K562 (cell line): ENCODE measurements at regions not wholly inside any gene's neighbourhood (a gene's known extent, or its start where the extent isn't known, plus 50 kb on each side); places are given as distances from the start of the nearest gene placed in this dataset.

Experiments used
- ATAC-seq: fragments of 200-7000 bp; cut with Tn5 transposase; 3 replicates; pipeline ENCODE4 v1.9.1; 2020; ENCODE audit warnings: moderate library complexity
- BruUV-seq: library from RNA; stranded (reverse); fragments of 400-500 nt; replicated peaks from 2 replicates; lab custom pipeline; 2021; lab: Mats Ljungman, UMichigan
- CTCF ChIA-PET: fragments of 300-600 bp; formaldehyde crosslinking; extraction: SDS; loops from one replicate; lab custom pipeline; 2021; ENCODE audit warnings: low intra/inter-chr PET ratio; lab: Yijun Ruan, JAX
- POLR2A ChIA-PET: fragments of 300-600, 350-650 bp; sonication (Branson Sonifier 250); formaldehyde crosslinking; extraction: SDS; loops from one replicate; lab custom pipeline; 2021; ENCODE audit warnings: antibody characterized with exemption, inconsistent platforms; lab: Yijun Ruan, JAX
- DNase-seq, 4 experiments: peaks; one replicate each; pipeline versions ENCODE4 v3.0.0 to v3.0.0-alpha.2; 2011 to 2018; ENCODE audit warnings: low spot score in 3 of 4, mixed read lengths in 3 of 4; ENCODE audit errors: extremely low read depth in 1 of 4
- FAIRE-seq: peaks from 2 replicates; lab custom pipeline; 2011; peaks lifted over from hg19 to GRCh38; lab: Jason Lieb, UNC
- H2AFZ ChIP-seq: 2 replicates; pipeline ENCODE4 v1.6.0; 2011; ENCODE audit warnings: low read depth, low read length, control low read depth, inconsistent platforms
- H3K27ac ChIP-seq: fragments of 200-600 bp; 3 replicates; pipeline ENCODE4 v1.8.0; 2011; ENCODE audit warnings: low read depth, mild to moderate bottlenecking, control low read depth, inconsistent platforms, low read length, moderate library complexity, mixed read lengths; ENCODE audit errors: extremely low read depth
- H3K27me3 ChIP-seq, 2 experiments: fragments of 300-600 bp in 1 of 2; 2 replicates in 1 of 2; 3 replicates in 1 of 2; pipeline versions ENCODE4 v1.6.0 to v1.8.0; 2011; ENCODE audit warnings: inconsistent platforms in 2 of 2, low read length in 2 of 2, mild to moderate bottlenecking in 1 of 2, mixed read lengths in 1 of 2, moderate library complexity in 1 of 2; ENCODE audit not compliant: control insufficient read depth in 2 of 2, insufficient read depth in 2 of 2
- H3K36me3 ChIP-seq: fragments of 300-600 bp; 3 replicates; pipeline ENCODE4 v1.8.0; 2011; ENCODE audit warnings: mild to moderate bottlenecking, low read length, inconsistent platforms; ENCODE audit not compliant: control insufficient read depth, insufficient read depth
- H3K4me1 ChIP-seq, 2 experiments: fragments of 200-600 bp in 1 of 2; replicated peaks in 1 of 2; 2 replicates in 1 of 2; 3 replicates in 1 of 2; pipeline versions ENCODE4 v1.5.1 to v1.8.0; 2011; ENCODE audit warnings: inconsistent platforms in 2 of 2, low read length in 2 of 2, mild to moderate bottlenecking in 1 of 2, mixed read lengths in 1 of 2, moderate library complexity in 1 of 2; ENCODE audit not compliant: control insufficient read depth in 2 of 2, insufficient read depth in 2 of 2
- H3K4me2 ChIP-seq: 2 replicates; pipeline ENCODE4 v1.6.1; 2011; ENCODE audit warnings: low read length, control low read depth, inconsistent platforms, mixed read lengths; ENCODE audit not compliant: insufficient read depth
- H3K4me3 ChIP-seq: fragments of 200-600 bp; sonication (generic), shearing (Covaris generic); 2 replicates; pipeline ENCODE4 v1.5.1; 2016; ENCODE audit warnings: control low read depth, inconsistent platforms
- H3K79me2 ChIP-seq: fragments of 200-600 bp; 3 replicates; pipeline ENCODE4 v1.8.0; 2011; ENCODE audit warnings: low read length, inconsistent platforms; ENCODE audit not compliant: control insufficient read depth, insufficient read depth
- H3K9ac ChIP-seq, 2 experiments: 2 replicates each; pipeline versions ENCODE4 v1.6.0 to v1.6.1; 2011; ENCODE audit warnings: low read depth in 2 of 2, low read length in 2 of 2, control low read depth in 1 of 2, inconsistent platforms in 1 of 2, mild to moderate bottlenecking in 1 of 2, mixed read lengths in 1 of 2; ENCODE audit not compliant: insufficient read depth in 1 of 2
- H3K9me1 ChIP-seq: one replicate; pipeline ENCODE4 v1.6.0; 2011; ENCODE audit warnings: inconsistent platforms, mild to moderate bottlenecking, low read length, moderate library complexity; ENCODE audit not compliant: control insufficient read depth, insufficient read depth
- H3K9me3 ChIP-seq: replicated peaks from 2 replicates; pipeline ENCODE4 v1.5.1; 2011; ENCODE audit warnings: low read depth, low read length, inconsistent platforms; ENCODE audit not compliant: control insufficient read depth, insufficient read depth
- H4K20me1 ChIP-seq: replicated peaks from 2 replicates; pipeline ENCODE4 v1.6.1; 2011; ENCODE audit warnings: low read length, inconsistent platforms, mixed read lengths; ENCODE audit not compliant: control insufficient read depth, insufficient read depth
- CREB1 ChIP-seq, 2 experiments: sonication (generic) in 1 of 2; formaldehyde crosslinking in 1 of 2; IDR thresholded peaks; 2 replicates each; pipeline versions ENCODE4 v1.6.1 to v1.8.0; 2012 to 2022; ENCODE audit warnings: inconsistent platforms in 1 of 2, mild to moderate bottlenecking in 1 of 2, missing genetic modification reagents in 1 of 2, moderate library complexity in 1 of 2
- HDAC2 ChIP-seq: fragments of 450-650 bp; IDR thresholded peaks from 2 replicates; pipeline ENCODE4 v1.6.1; 2016; ENCODE audit warnings: mild to moderate bottlenecking
- KDM4B ChIP-seq, 2 experiments: fragments of 450-650 bp in 1 of 2; sonication (generic) in 1 of 2; IDR thresholded peaks; 2 replicates each; pipeline ENCODE4 v1.6.1; 2016 to 2017; ENCODE audit warnings: borderline replicate concordance in 2 of 2, antibody characterized with exemption in 1 of 2, low read depth in 1 of 2, mild to moderate bottlenecking in 1 of 2
- MEIS2 ChIP-seq: fragments of 450-650 bp; IDR thresholded peaks from 2 replicates; pipeline ENCODE4 v1.6.1; 2014; ENCODE audit warnings: mild to moderate bottlenecking; ENCODE audit not compliant: partially characterized antibody
- PHF8 ChIP-seq: fragments of 200-600 bp; sonication (generic); IDR thresholded peaks from 2 replicates; pipeline ENCODE4 v1.6.1; 2012; ENCODE audit warnings: mixed run types, mild to moderate bottlenecking, inconsistent platforms, low read length, moderate library complexity, borderline replicate concordance
- RFX1 ChIP-seq: fragments of 450-650 bp; IDR thresholded peaks from 2 replicates; pipeline ENCODE4 v1.6.1; 2016; ENCODE audit warnings: mild to moderate bottlenecking, moderate library complexity
- TCF7L2 ChIP-seq: fragments of 150-350 bp; IDR thresholded peaks from 2 replicates; pipeline ENCODE4 v1.6.1; 2016; ENCODE audit warnings: low read depth, mild to moderate bottlenecking, low read length, moderate library complexity
- WHSC1 ChIP-seq: IDR thresholded peaks from one replicate; pipeline ENCODE4 v1.6.1; 2012; ENCODE audit warnings: low read length, control low read depth, inconsistent platforms
- ZNF239 ChIP-seq: fragments of 250-450 bp; sonication (Bioruptor Pico); IDR thresholded peaks from 2 replicates; pipeline ENCODE4 v1.4.0; 2020; ENCODE audit warnings: mild to moderate bottlenecking
- ZNF445 ChIP-seq: fragments of 250-450 bp; sonication (Bioruptor Pico); IDR thresholded peaks from 2 replicates; pipeline ENCODE4 v1.4.0; 2020; ENCODE audit warnings: low read depth, mild to moderate bottlenecking, moderate library complexity
- WGBS: fragments of 100-300 bp; shearing (Covaris generic); methylation state at CpG from one replicate; pipeline ENCODE4 v1.1.6; 2016; ENCODE audit warnings: low coverage, mixed read lengths; ENCODE audit not compliant: insufficient coverage; ENCODE audit errors: missing lambda C conversion rate; 5-methylcytosine and 5-hydroxymethylcytosine counted together
- in situ Hi-C: fragments of 300-500 bp; cut with MboI; formaldehyde crosslinking; loops from 4 replicates; pipeline ENCODE4 v1.15.0; 2018; ENCODE audit warnings: inconsistent platforms, mixed read lengths
- intact Hi-C: fragments of 100-400 bp; cut with micrococcal nuclease; formaldehyde crosslinking; loops from 2 replicates; pipeline ENCODE4 v1.14.2; 2022
- TF ChIP-seq, protein P1 (sequence below): sonication (generic); formaldehyde crosslinking; IDR thresholded peaks from 2 replicates; pipeline ENCODE4 v1.8.0; 2022; ENCODE audit warnings: missing genetic modification reagents, mild to moderate bottlenecking, borderline replicate concordance
- TF ChIP-seq, protein P2 (sequence below), 3 experiments: fragments of 200-800 bp in 1 of 3; fragments of 250-450 bp in 1 of 3; fragments of 450-650 bp in 1 of 3; sonication (Bioruptor Pico) in 1 of 3; sonication (Bioruptor generic) in 1 of 3; formaldehyde crosslinking in 1 of 3; IDR thresholded peaks; 2 replicates each; pipeline versions ENCODE4 v1.6.1 to v1.8.0; 2016 to 2022; ENCODE audit warnings: mild to moderate bottlenecking in 2 of 3, missing genetic modification characterization in 2 of 3, missing compliant biosample characterization in 1 of 3, moderate library complexity in 1 of 3
- TF ChIP-seq, protein P3 (sequence below): fragments of 450-650 bp; formaldehyde crosslinking; IDR thresholded peaks from 2 replicates; pipeline ENCODE4 v1.4.0; 2022; ENCODE audit warnings: mild to moderate bottlenecking, moderate library complexity
- TF ChIP-seq, protein P4 (sequence below): sonication (generic); formaldehyde crosslinking; IDR thresholded peaks from 2 replicates; pipeline ENCODE4 v1.8.0; 2022; ENCODE audit warnings: mild to moderate bottlenecking, low read depth, missing genetic modification reagents

DNA sequence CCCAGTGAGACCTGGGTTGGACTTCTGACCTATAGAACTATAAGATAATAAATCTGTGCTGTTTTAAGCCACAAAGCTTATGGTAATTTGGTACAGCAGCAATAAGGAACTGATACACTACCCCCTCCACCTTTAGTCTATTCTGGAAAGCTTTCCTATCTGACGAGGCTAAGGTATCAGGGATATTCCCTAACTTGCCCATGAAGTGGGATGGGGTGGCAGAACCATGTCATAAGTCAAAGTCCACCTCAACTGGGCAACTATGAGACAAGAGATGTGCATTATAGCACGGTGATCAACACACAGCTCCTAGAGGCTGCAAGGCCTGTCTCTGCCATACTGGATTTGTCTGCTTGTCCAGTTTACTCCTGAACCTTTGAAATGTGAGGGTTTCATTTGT, 146.8 kb upstream of the RAD23B start:
- FAIRE-seq: no peak
- 0% methylated on average over 2 of the region's 2 CpGs for WGBS

More for the DNA sequence above, 146.8 kb upstream of the RAD23B start:
- intact Hi-C loops (loop anchor here (10.0 kb wide), 1 partner anchor 209 kb away; no protein-coding TSS in a partner anchor), in situ Hi-C loops (no loop called here)
- Histone ChIP-seq H3K4me1 (no peaks in the 10 kb centered on the region), H3K27me3 (peaks cover 0 to 21% of the 10 kb centered on the region in 2 experiments; a peak in 3 of 5 replicates), H4K20me1 (no peaks in the 10 kb centered on the region), H3K9me1 (no peaks in the 10 kb centered on the region), H3K36me3 (no peaks in the 10 kb centered on the region), H3K9me3 (no peaks in the 10 kb centered on the region), H3K4me2 (no peak overlapping the region), H3K27ac (no peak overlapping the region), H3K79me2 (no peaks in the 10 kb centered on the region), H2AFZ (no peak overlapping the region), H3K9ac (no peak overlapping the region), H3K4me3 (no peak overlapping the region)
- ChIA-PET CTCF (no interaction called here), POLR2A (interaction anchor here (0.7 kb wide), 1 partner anchor 443 kb away, joined by 4 read pairs; no protein-coding TSS in a partner anchor)
- DNase-seq (no peak), ATAC-seq (no peak)
- no TSS peak for BruUV-seq
- no peak for TF ChIP-seq TCF7L2
- TF ChIP-seq MEIS2: no peak
- TF ChIP-seq PHF8: no peak
- TF ChIP-seq, protein P1, sequence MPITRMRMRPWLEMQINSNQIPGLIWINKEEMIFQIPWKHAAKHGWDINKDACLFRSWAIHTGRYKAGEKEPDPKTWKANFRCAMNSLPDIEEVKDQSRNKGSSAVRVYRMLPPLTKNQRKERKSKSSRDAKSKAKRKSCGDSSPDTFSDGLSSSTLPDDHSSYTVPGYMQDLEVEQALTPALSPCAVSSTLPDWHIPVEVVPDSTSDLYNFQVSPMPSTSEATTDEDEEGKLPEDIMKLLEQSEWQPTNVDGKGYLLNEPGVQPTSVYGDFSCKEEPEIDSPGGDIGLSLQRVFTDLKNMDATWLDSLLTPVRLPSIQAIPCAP (CRISPR knock-in tag): no peak
- TF ChIP-seq, protein P2, sequence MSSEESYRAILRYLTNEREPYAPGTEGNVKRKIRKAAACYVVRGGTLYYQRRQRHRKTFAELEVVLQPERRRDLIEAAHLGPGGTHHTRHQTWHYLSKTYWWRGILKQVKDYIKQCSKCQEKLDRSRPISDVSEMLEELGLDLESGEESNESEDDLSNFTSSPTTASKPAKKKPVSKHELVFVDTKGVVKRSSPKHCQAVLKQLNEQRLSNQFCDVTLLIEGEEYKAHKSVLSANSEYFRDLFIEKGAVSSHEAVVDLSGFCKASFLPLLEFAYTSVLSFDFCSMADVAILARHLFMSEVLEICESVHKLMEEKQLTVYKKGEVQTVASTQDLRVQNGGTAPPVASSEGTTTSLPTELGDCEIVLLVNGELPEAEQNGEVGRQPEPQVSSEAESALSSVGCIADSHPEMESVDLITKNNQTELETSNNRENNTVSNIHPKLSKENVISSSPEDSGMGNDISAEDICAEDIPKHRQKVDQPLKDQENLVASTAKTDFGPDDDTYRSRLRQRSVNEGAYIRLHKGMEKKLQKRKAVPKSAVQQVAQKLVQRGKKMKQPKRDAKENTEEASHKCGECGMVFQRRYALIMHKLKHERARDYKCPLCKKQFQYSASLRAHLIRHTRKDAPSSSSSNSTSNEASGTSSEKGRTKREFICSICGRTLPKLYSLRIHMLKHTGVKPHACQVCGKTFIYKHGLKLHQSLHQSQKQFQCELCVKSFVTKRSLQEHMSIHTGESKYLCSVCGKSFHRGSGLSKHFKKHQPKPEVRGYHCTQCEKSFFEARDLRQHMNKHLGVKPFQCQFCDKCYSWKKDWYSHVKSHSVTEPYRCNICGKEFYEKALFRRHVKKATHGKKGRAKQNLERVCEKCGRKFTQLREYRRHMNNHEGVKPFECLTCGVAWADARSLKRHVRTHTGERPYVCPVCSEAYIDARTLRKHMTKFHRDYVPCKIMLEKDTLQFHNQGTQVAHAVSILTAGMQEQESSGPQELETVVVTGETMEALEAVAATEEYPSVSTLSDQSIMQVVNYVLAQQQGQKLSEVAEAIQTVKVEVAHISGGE (CRISPR knock-in tag; IDR thresholded peaks at IDR 0.05): no peak
- TF ChIP-seq WHSC1: no peak
- TF ChIP-seq ZNF239 (CRISPR knock-in tag): no peak
- TF ChIP-seq HDAC2: no peak
- TF ChIP-seq, protein P3, sequence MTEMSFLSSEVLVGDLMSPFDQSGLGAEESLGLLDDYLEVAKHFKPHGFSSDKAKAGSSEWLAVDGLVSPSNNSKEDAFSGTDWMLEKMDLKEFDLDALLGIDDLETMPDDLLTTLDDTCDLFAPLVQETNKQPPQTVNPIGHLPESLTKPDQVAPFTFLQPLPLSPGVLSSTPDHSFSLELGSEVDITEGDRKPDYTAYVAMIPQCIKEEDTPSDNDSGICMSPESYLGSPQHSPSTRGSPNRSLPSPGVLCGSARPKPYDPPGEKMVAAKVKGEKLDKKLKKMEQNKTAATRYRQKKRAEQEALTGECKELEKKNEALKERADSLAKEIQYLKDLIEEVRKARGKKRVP (CRISPR knock-in tag): no peak
- TF ChIP-seq ZNF445 (CRISPR knock-in tag): no peak
- TF ChIP-seq KDM4B (IDR thresholded peaks at IDR 0.05; ENCODE audit: borderline replicate concordance in 2 of 2, low read depth in 1 of 2): no peak
- TF ChIP-seq, protein P4, sequence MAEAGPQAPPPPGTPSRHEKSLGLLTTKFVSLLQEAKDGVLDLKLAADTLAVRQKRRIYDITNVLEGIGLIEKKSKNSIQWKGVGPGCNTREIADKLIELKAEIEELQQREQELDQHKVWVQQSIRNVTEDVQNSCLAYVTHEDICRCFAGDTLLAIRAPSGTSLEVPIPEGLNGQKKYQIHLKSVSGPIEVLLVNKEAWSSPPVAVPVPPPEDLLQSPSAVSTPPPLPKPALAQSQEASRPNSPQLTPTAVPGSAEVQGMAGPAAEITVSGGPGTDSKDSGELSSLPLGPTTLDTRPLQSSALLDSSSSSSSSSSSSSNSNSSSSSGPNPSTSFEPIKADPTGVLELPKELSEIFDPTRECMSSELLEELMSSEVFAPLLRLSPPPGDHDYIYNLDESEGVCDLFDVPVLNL (CRISPR knock-in tag): no peak
- TF ChIP-seq CREB1 (IDR thresholded peaks at IDR 0.05): no peak
- TF ChIP-seq CREB1 (CRISPR knock-in tag; IDR thresholded peaks at IDR 0.05): no peak
- TF ChIP-seq RFX1: no peak
